Mesendoderm (in vitro differentiated cells): ENCODE measurements at regions not wholly inside any gene's neighbourhood (a gene's known extent, or its start where the extent isn't known, plus 50 kb on each side); places are given as distances from the start of the nearest gene placed in this dataset.

ENCODE experiments used
- DNase-seq: peaks from one replicate; pipeline ENCODE4 v3.0.0; 2013
- H2AK5ac ChIP-seq: 2 replicates; pipeline ENCODE4 v1.6.1; 2013; ENCODE audit warnings: low read length, inconsistent platforms
- H2BK120ac ChIP-seq: 2 replicates; pipeline ENCODE4 v1.6.1; 2013; ENCODE audit warnings: low read depth, mild to moderate bottlenecking, low read length, moderate library complexity, mixed read lengths
- H2BK15ac ChIP-seq: replicated peaks from 2 replicates; pipeline ENCODE4 v1.6.1; 2013; ENCODE audit warnings: low read depth, mild to moderate bottlenecking, moderate library complexity
- H2BK5ac ChIP-seq: 2 replicates; pipeline ENCODE4 v1.6.1; 2013; ENCODE audit warnings: low read length, inconsistent platforms
- H3K18ac ChIP-seq: 2 replicates; pipeline ENCODE4 v1.6.1; 2013; ENCODE audit warnings: mild to moderate bottlenecking, low read length, mixed read lengths
- H3K23ac ChIP-seq: one replicate; pipeline ENCODE4 v1.6.1; 2013; ENCODE audit warnings: low read length
- H3K27ac ChIP-seq: 2 replicates; pipeline ENCODE4 v1.5.1; 2013; ENCODE audit warnings: low read depth, mild to moderate bottlenecking, inconsistent platforms, low read length, moderate library complexity
- H3K27me3 ChIP-seq: 2 replicates; pipeline ENCODE4 v1.6.1; 2013; ENCODE audit warnings: low read length, control low read depth, mild to moderate bottlenecking, inconsistent platforms; ENCODE audit not compliant: insufficient read depth, poor library complexity
- H3K36me3 ChIP-seq: 2 replicates; pipeline ENCODE4 v1.6.1; 2013; ENCODE audit warnings: low read length, inconsistent platforms; ENCODE audit not compliant: control insufficient read depth, insufficient read depth
- H3K4ac ChIP-seq: one replicate; pipeline ENCODE4 v1.6.1; 2013; ENCODE audit warnings: low read depth, mild to moderate bottlenecking, low read length, moderate library complexity
- H3K4me1 ChIP-seq: 2 replicates; pipeline ENCODE4 v1.6.1; 2013; ENCODE audit warnings: low read depth, low read length, inconsistent platforms; ENCODE audit not compliant: control insufficient read depth
- H3K4me2 ChIP-seq: 2 replicates; pipeline ENCODE4 v1.6.1; 2013; ENCODE audit warnings: low read length
- H3K4me3 ChIP-seq: 2 replicates; pipeline ENCODE4 v1.5.1; 2013; ENCODE audit warnings: mild to moderate bottlenecking, low read length
- H3K56ac ChIP-seq: one replicate; pipeline ENCODE4 v1.6.1; 2013; ENCODE audit warnings: low read length
- H3K79me1 ChIP-seq: 2 replicates; pipeline ENCODE4 v1.6.1; 2013; ENCODE audit warnings: low read length, inconsistent platforms
- H3K79me2 ChIP-seq: 2 replicates; pipeline ENCODE4 v1.6.1; 2013; ENCODE audit warnings: mild to moderate bottlenecking, low read length; ENCODE audit not compliant: control insufficient read depth, insufficient read depth
- H3K9ac ChIP-seq: 2 replicates; pipeline ENCODE4 v1.6.1; 2013; ENCODE audit warnings: low read length, inconsistent platforms
- H4K5ac ChIP-seq: one replicate; pipeline ENCODE4 v1.6.1; 2013; ENCODE audit warnings: low read length
- H4K8ac ChIP-seq: one replicate; pipeline ENCODE4 v1.6.1; 2013; ENCODE audit warnings: low read depth, mild to moderate bottlenecking, control low read depth, low read length, moderate library complexity
- WGBS: extraction: QIAGEN DNeasy Blood & Tissue Kit; methylation state at CpG from one replicate; pipeline ENCODE4 v1.1.7; 2013; ENCODE audit warnings: low lambda C conversion rate, missing lambda C conversion rate; ENCODE audit not compliant: insufficient coverage; ENCODE audit errors: extremely low coverage; 5-methylcytosine and 5-hydroxymethylcytosine counted together

GRCh38 chr6:98333273-98333672, 501.1 kb upstream of the POU3F2 start:
- Histone ChIP-seq H3K9ac (no peak overlapping the region), H3K23ac (no peak overlapping the region), H4K5ac (no peak overlapping the region), H3K4ac (no peak overlapping the region), H3K56ac (no peak overlapping the region), H3K79me2 (no peaks in the 10 kb centered on the region), H3K18ac (no peak overlapping the region), H3K79me1 (no peaks in the 10 kb centered on the region), H3K36me3 (no peaks in the 10 kb centered on the region), H4K8ac (no peak overlapping the region), H2BK5ac (no peak overlapping the region), H3K4me3 (no peak overlapping the region), H3K4me1 (no peaks in the 10 kb centered on the region), H3K27me3 (no peaks in the 10 kb centered on the region), H2BK120ac (no peak overlapping the region), H3K4me2 (no peak overlapping the region), H3K27ac (no peak overlapping the region), H2BK15ac (no peak overlapping the region), H2AK5ac (no peak overlapping the region)
- DNase-seq = no peak
- WGBS = no CpG with 5 or more reads among the region's 2 CpGs

GRCh38 chr6:98335594-98335993, 498.8 kb upstream of the POU3F2 start:
- Histone ChIP-seq H3K4me3 (no peak overlapping the region), H2AK5ac (no peak overlapping the region), H2BK120ac (no peak overlapping the region), H3K9ac (no peak overlapping the region), H3K27ac (no peak overlapping the region), H4K8ac (no peak overlapping the region), H3K18ac (no peak overlapping the region), H4K5ac (no peak overlapping the region), H2BK15ac (no peak overlapping the region), H3K36me3 (no peaks in the 10 kb centered on the region), H3K56ac (no peak overlapping the region), H3K4me1 (no peaks in the 10 kb centered on the region), H3K23ac (no peak overlapping the region), H3K79me2 (no peaks in the 10 kb centered on the region), H3K4ac (no peak overlapping the region), H2BK5ac (no peak overlapping the region), H3K4me2 (no peak overlapping the region), H3K79me1 (no peaks in the 10 kb centered on the region), H3K27me3 (no peaks in the 10 kb centered on the region)
- peak; percentile 31 for DNase-seq

- Histone ChIP-seq H2BK120ac (no peak overlapping the region), H2AK5ac (no peak overlapping the region)
- WGBS = no CpG with 5 or more reads among the region's 1 CpG
Observed at GRCh38 chr6:98339506-98339905, 494.9 kb upstream of the POU3F2 start.

GRCh38 chr6:98343004-98343403, 491.4 kb upstream of the POU3F2 start:
- no peak overlapping the region for H2BK15ac ChIP-seq
- no peak overlapping the region for H3K4me2 ChIP-seq
- no peaks in the 10 kb centered on the region for H3K27me3 ChIP-seq
- no peaks in the 10 kb centered on the region for H3K79me1 ChIP-seq
- no peaks in the 10 kb centered on the region for H3K79me2 ChIP-seq
- no peak overlapping the region for H2BK120ac ChIP-seq
- H3K23ac ChIP-seq = no peak overlapping the region
- no peaks in the 10 kb centered on the region for H3K4me1 ChIP-seq
- no peak overlapping the region for H4K5ac ChIP-seq
- H3K36me3 ChIP-seq = no peaks in the 10 kb centered on the region
- no peak overlapping the region for H3K4me3 ChIP-seq
- H4K8ac ChIP-seq = no peak overlapping the region
- no peak overlapping the region for H3K9ac ChIP-seq
- H3K18ac ChIP-seq = no peak overlapping the region
- H3K56ac ChIP-seq = no peak overlapping the region
- H2BK5ac ChIP-seq = no peak overlapping the region
- no peak overlapping the region for H3K27ac ChIP-seq
- H2AK5ac ChIP-seq = no peak overlapping the region
- no peak for DNase-seq
- H3K4ac ChIP-seq = no peak overlapping the region

More at GRCh38 chr6:98339506-98339905, 494.9 kb upstream of the POU3F2 start:
- H3K4me3 ChIP-seq = no peak overlapping the region
- no peak overlapping the region for H4K8ac ChIP-seq
- no peak overlapping the region for H2BK5ac ChIP-seq
- H3K27me3 ChIP-seq = no peaks in the 10 kb centered on the region
- no peak overlapping the region for H3K9ac ChIP-seq
- H3K79me2 ChIP-seq = no peaks in the 10 kb centered on the region
- no peaks in the 10 kb centered on the region for H3K36me3 ChIP-seq
- H3K79me1 ChIP-seq = no peaks in the 10 kb centered on the region
- H3K4ac ChIP-seq = no peak overlapping the region
- no peak overlapping the region for H4K5ac ChIP-seq
- H3K4me2 ChIP-seq = no peak overlapping the region
- no peak overlapping the region for H3K27ac ChIP-seq
- no peak overlapping the region for H3K23ac ChIP-seq
- no peak for DNase-seq
- no peak overlapping the region for H2BK15ac ChIP-seq
- H3K18ac ChIP-seq = no peak overlapping the region
- H3K4me1 ChIP-seq = no peaks in the 10 kb centered on the region
- H3K56ac ChIP-seq = no peak overlapping the region

- no peak overlapping the region for H3K56ac ChIP-seq
- H4K8ac ChIP-seq = no peak overlapping the region
- no peaks in the 10 kb centered on the region for H3K4me1 ChIP-seq
- no peak overlapping the region for H2BK15ac ChIP-seq
- no peak overlapping the region for H3K4me2 ChIP-seq
- H3K4me3 ChIP-seq = no peak overlapping the region
- no peak overlapping the region for H3K4ac ChIP-seq
- H3K36me3 ChIP-seq = no peaks in the 10 kb centered on the region
- no peak overlapping the region for H4K5ac ChIP-seq
- H3K9ac ChIP-seq = no peak overlapping the region
- no peak overlapping the region for H2BK120ac ChIP-seq
- H3K27ac ChIP-seq = no peak overlapping the region
- no peaks in the 10 kb centered on the region for H3K27me3 ChIP-seq
- H3K79me2 ChIP-seq = no peaks in the 10 kb centered on the region
- H3K18ac ChIP-seq = no peak overlapping the region
- peak; percentile 4 for DNase-seq
- no peak overlapping the region for H2AK5ac ChIP-seq
- no peaks in the 10 kb centered on the region for H3K79me1 ChIP-seq
- no peak overlapping the region for H2BK5ac ChIP-seq
- no peak overlapping the region for H3K23ac ChIP-seq
Observed at GRCh38 chr6:98343797-98344196, 490.6 kb upstream of the POU3F2 start.

- no peaks in the 10 kb centered on the region for H3K27me3 ChIP-seq
- H3K18ac ChIP-seq = no peak overlapping the region
- no peak overlapping the region for H3K4me3 ChIP-seq
- H2BK15ac ChIP-seq = no peak overlapping the region
- no peak overlapping the region for H4K8ac ChIP-seq
- no peak for DNase-seq
- H2BK120ac ChIP-seq = no peak overlapping the region
- H2AK5ac ChIP-seq = no peak overlapping the region
- no peaks in the 10 kb centered on the region for H3K79me1 ChIP-seq
- WGBS = no CpG with 5 or more reads among the region's 2 CpGs
- no peak overlapping the region for H3K27ac ChIP-seq
- H3K9ac ChIP-seq = no peak overlapping the region
- H2BK5ac ChIP-seq = no peak overlapping the region
- no peak overlapping the region for H3K4ac ChIP-seq
- no peaks in the 10 kb centered on the region for H3K36me3 ChIP-seq
- H3K79me2 ChIP-seq = no peaks in the 10 kb centered on the region
- H3K23ac ChIP-seq = no peak overlapping the region
- no peak overlapping the region for H3K4me2 ChIP-seq
- H3K56ac ChIP-seq = no peak overlapping the region
- no peaks in the 10 kb centered on the region for H3K4me1 ChIP-seq
- H4K5ac ChIP-seq = no peak overlapping the region
Observed at GRCh38 chr6:98352348-98352747, 482.0 kb upstream of the POU3F2 start.
